Stimulated activated naive B cell treated with anti-CD40 and anti-IgM and Interleukin-4, amounts not matched to agents 10 μg/mL and 1 μg/mL and 100 μg/mL, for 72 hours (primary cell): ENCODE measurements at regions not wholly inside any gene's neighbourhood (a gene's known extent, or its start where the extent isn't known, plus 50 kb on each side); places are given as distances from the start of the nearest gene placed in this dataset.
"Not testable (repeated sequence)": the region's sequence is repeated elsewhere in the genome, so short reads cannot be mapped to it uniquely, and the experiment has no call there.

ENCODE experiments used
- ATAC-seq, 2 donors: fragments of 150-1000 bp; cut with Tn5 transposase; replicated peaks; 2 replicates each; pipeline ENCODE4 v1.10.0; 2021; ENCODE audit warnings: moderate library complexity in 1 of 2
- DNase-seq: peaks from one replicate; pipeline ENCODE4 v3.0.0; 2021
- H3K27ac Mint-ChIP-seq: one replicate; pipeline ENCODE4 v1.8.0; 2022; ENCODE audit warnings: mild to moderate bottlenecking, mixed read lengths
- H3K27me3 Mint-ChIP-seq, 2 donors: one replicate each; pipeline ENCODE4 v1.8.0; 2022; ENCODE audit warnings: mixed read lengths in 2 of 2
- H3K36me3 Mint-ChIP-seq, 2 donors: one replicate each; pipeline ENCODE4 v1.8.0; 2022; ENCODE audit warnings: mixed read lengths in 2 of 2, mild to moderate bottlenecking in 1 of 2
- H3K4me1 Mint-ChIP-seq, 2 donors: one replicate each; pipeline ENCODE4 v1.8.0; 2022; ENCODE audit warnings: mixed read lengths in 2 of 2, mild to moderate bottlenecking in 1 of 2
- H3K4me3 Mint-ChIP-seq, 2 donors: one replicate each; pipeline ENCODE4 v1.8.0; 2022; ENCODE audit warnings: mild to moderate bottlenecking in 2 of 2, mixed read lengths in 2 of 2, moderate library complexity in 1 of 2
- H3K9me3 Mint-ChIP-seq, 2 donors: one replicate each; pipeline ENCODE4 v1.8.0; 2022; ENCODE audit warnings: mixed read lengths in 2 of 2, mild to moderate bottlenecking in 1 of 2

DNA sequence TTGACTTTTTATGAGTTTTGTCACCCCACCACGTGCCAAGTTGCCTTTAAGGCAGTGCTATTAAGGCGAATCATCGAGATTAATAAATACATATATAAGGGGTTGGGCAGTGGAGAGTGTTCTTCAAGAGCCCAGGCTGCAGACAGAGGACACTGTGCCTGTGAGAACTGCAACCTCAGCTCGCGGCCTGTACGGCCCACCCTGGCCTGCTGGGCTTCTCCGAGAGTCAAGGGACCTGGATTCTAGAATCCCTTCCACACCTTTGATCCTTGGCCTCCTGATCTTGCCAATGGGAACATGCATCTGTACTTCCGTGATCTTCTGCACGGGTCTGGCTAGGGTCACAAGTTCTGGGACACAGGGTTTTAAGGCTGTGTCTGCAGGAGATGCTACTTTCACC is 54.5 kb downstream of the IRX5 start:
- Mint-ChIP-seq H3K27ac (no peak overlapping the region), H3K4me3 (no peak overlapping the region), H3K4me1 (no peaks in the 10 kb centered on the region), H3K9me3 (no peaks in the 10 kb centered on the region), H3K27me3 (no peaks in the 10 kb centered on the region), H3K36me3 (no peaks in the 10 kb centered on the region)
- no peak for DNase-seq
- ATAC-seq, result no peak

DNA sequence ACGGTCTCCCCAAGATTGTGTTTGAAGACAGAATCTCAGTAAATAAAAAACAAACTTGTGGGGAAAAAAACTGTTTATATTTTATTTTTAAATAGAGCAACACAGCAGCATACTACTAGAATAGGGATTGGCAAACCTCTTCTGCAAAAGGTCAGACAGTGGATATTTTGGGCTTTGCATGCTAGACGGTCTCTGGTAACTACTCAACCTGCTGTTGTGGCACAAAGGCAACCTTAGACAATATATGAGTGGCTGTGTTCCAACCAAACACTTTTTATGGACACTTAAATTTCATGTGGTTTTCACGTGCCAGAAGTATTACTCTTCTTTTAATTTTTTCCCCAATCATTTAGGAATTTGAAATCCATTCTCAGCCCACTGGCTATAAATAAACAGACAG is 55.0 kb downstream of the IRX5 start:
- no peak for ATAC-seq
- H3K9me3 Mint-ChIP-seq, result no peaks in the 10 kb centered on the region
- no peaks in the 10 kb centered on the region for H3K27me3 Mint-ChIP-seq
- H3K4me3 Mint-ChIP-seq, result no peak overlapping the region
- H3K4me1 Mint-ChIP-seq, result no peaks in the 10 kb centered on the region
- H3K36me3 Mint-ChIP-seq, result no peaks in the 10 kb centered on the region
- H3K27ac Mint-ChIP-seq, result no peak overlapping the region
- no peak for DNase-seq

DNA sequence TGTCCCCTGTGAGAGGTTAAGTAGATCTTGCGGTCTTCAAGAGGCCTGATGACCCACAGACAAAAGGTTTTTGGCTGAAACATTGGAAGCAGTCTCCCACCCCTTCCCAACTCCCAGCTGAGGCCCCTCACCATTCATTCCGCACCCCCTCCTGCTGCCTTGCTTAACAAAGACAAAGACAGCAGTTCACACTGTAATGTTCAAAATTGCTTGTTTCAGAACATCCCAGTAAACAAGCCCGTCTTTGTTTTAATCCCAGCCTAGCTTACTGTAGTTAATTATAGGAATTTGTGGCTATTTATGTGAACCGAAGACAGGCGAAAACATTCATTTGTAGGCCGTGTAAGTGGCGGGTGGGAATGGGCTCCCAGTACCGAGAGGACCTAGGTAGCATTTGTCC is 55.7 kb downstream of the IRX5 start:
- no peaks in the 10 kb centered on the region for H3K27me3 Mint-ChIP-seq
- H3K4me3 Mint-ChIP-seq, result no peak overlapping the region
- no peak overlapping the region for H3K27ac Mint-ChIP-seq
- no peaks in the 10 kb centered on the region for H3K9me3 Mint-ChIP-seq
- no peaks in the 10 kb centered on the region for H3K36me3 Mint-ChIP-seq
- no peak for DNase-seq
- H3K4me1 Mint-ChIP-seq, result no peaks in the 10 kb centered on the region
- ATAC-seq, result no peak

DNA sequence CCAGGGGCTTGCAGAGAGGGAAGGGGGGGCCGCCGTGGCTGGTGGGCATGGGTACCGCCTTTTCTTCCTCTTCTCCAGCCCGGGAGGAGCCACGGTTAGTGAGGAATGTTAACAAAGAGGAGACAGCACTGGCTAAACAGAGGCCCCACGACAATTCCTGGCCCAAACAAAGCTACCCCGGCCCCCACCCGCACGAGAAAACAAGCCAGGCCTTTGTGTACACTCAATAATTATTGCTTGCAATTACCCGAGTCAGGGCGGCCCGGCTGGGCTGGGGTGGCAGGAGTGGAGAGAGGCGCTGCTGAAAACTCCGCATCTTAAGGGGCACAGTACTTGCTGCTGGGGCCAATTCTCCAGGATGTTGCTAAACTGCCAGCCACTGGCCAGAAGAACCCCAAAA is 56.4 kb downstream of the IRX5 start:
- ATAC-seq, result no peak
- Mint-ChIP-seq H3K4me3 (no peak overlapping the region), H3K4me1 (no peaks in the 10 kb centered on the region), H3K27me3 (no peaks in the 10 kb centered on the region), H3K9me3 (no peaks in the 10 kb centered on the region), H3K36me3 (no peaks in the 10 kb centered on the region), H3K27ac (no peak overlapping the region)
- no peak for DNase-seq

- Mint-ChIP-seq H3K27me3 (peaks cover 8 to 9% of the 10 kb centered on the region in 2 donors), H3K9me3 (no peaks in the 10 kb centered on the region), H3K4me1 (no peaks in the 10 kb centered on the region), H3K36me3 (no peaks in the 10 kb centered on the region), H3K27ac (no peak overlapping the region), H3K4me3 (no peak overlapping the region)
- DNase-seq (no peak), ATAC-seq (no peak)
Observed at GRCh38 chr16:54991525-54991924, 60.9 kb downstream of the IRX5 start.

GRCh38 chr16:54991946-54992345 is 61.3 kb downstream of the IRX5 start:
- not testable (repeated sequence) for H3K4me1 Mint-ChIP-seq, H3K36me3 Mint-ChIP-seq, ATAC-seq, H3K27ac Mint-ChIP-seq, H3K4me3 Mint-ChIP-seq, DNase-seq, H3K9me3 Mint-ChIP-seq
- H3K27me3 Mint-ChIP-seq, result peaks cover 8 to 10% of the 10 kb centered on the region in 2 donors

GRCh38 chr16:54993106-54993895 is 62.6 kb downstream of the IRX5 start:
- Mint-ChIP-seq H3K27ac (no peak overlapping the region), H3K9me3 (no peaks in the 10 kb centered on the region), H3K4me3 (no peak overlapping the region), H3K4me1 (no peaks in the 10 kb centered on the region), H3K36me3 (no peaks in the 10 kb centered on the region), H3K27me3 (peaks cover 12 to 21% of the 10 kb centered on the region in 2 donors)
- no peak for DNase-seq
- no peak for ATAC-seq

DNA sequence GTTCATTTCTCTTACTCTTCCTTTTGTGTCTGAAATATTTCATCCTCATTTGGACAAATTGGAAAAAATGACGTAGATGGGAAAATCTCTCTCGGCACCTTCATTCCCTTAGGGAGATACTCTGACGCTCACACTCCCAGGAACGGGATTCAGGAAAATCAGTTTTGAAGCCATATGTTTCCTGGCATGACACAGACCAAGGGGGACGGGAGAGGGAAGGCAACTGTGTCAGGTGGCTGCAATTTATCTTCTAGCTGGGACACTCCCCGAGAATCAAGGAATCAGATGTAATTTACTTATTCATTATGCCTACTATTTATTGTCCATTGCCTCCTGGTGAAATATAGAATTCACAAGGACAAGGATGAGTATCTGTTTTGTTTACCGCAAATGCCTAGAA is 65.5 kb downstream of the IRX5 start:
- Mint-ChIP-seq H3K4me3 (no peak overlapping the region), H3K9me3 (no peaks in the 10 kb centered on the region), H3K27me3 (peaks cover 12 to 21% of the 10 kb centered on the region in 2 donors), H3K27ac (no peak overlapping the region), H3K36me3 (no peaks in the 10 kb centered on the region), H3K4me1 (no peaks in the 10 kb centered on the region)
- DNase-seq, result no peak
- no peak for ATAC-seq

- H3K36me3 Mint-ChIP-seq, result no peaks in the 10 kb centered on the region
- no peaks in the 10 kb centered on the region for H3K4me1 Mint-ChIP-seq
- H3K27ac Mint-ChIP-seq, result no peak overlapping the region
- DNase-seq (no peak), ATAC-seq (no peak)
- H3K9me3 Mint-ChIP-seq, result no peaks in the 10 kb centered on the region
- peaks cover 12 to 28% of the 10 kb centered on the region in 2 donors for H3K27me3 Mint-ChIP-seq
- H3K4me3 Mint-ChIP-seq, result no peak overlapping the region
Observed at GRCh38 chr16:54998834-54999233, 68.2 kb downstream of the IRX5 start.

GRCh38 chr16:54999481-54999880 is 68.8 kb downstream of the IRX5 start:
- no peak for DNase-seq
- H3K27ac Mint-ChIP-seq, result no peak overlapping the region
- peaks cover 12 to 25% of the 10 kb centered on the region in 2 donors for H3K27me3 Mint-ChIP-seq
- H3K4me3 Mint-ChIP-seq, result no peak overlapping the region
- no peak for ATAC-seq
- H3K9me3 Mint-ChIP-seq, result no peaks in the 10 kb centered on the region
- H3K36me3 Mint-ChIP-seq, result no peaks in the 10 kb centered on the region
- H3K4me1 Mint-ChIP-seq, result no peaks in the 10 kb centered on the region

- Mint-ChIP-seq H3K27me3 (peaks cover 12 to 19% of the 10 kb centered on the region in 2 donors), H3K4me1 (no peaks in the 10 kb centered on the region), H3K27ac (no peak overlapping the region), H3K9me3 (no peaks in the 10 kb centered on the region), H3K36me3 (no peaks in the 10 kb centered on the region), H3K4me3 (no peak overlapping the region)
- ATAC-seq (no peak), DNase-seq (no peak)
Observed at GRCh38 chr16:55000595-55000994, 69.9 kb downstream of the IRX5 start.

DNA sequence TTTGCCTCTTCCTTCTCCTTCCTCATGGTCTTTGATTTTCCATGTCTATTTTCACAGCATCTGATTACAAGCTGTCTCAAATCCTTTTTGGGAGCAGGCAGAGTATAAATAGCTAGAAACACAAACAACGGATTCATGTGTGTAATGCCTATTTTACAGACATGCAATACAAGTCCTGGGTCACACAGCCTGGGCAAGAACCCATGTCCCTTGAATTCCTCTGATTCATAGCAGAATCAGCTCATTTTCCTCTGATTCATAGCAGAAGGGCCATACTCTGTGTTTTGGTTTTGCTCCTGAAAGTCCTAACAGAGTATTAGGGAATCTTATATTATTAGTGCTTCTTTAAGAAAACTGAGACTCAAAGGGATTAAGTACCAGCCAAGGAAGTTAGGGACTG is 71.3 kb downstream of the IRX5 start:
- Mint-ChIP-seq H3K27ac (no peak overlapping the region), H3K27me3 (peaks cover 4 to 18% of the 10 kb centered on the region in 2 donors), H3K4me3 (no peak overlapping the region), H3K36me3 (no peaks in the 10 kb centered on the region), H3K9me3 (no peaks in the 10 kb centered on the region), H3K4me1 (no peaks in the 10 kb centered on the region)
- DNase-seq (no peak), ATAC-seq (no peak)

- DNase-seq (no peak), ATAC-seq (no peak)
- Mint-ChIP-seq H3K27me3 (peaks cover 4 to 13% of the 10 kb centered on the region in 2 donors), H3K9me3 (no peaks in the 10 kb centered on the region), H3K4me1 (no peaks in the 10 kb centered on the region), H3K36me3 (no peaks in the 10 kb centered on the region), H3K27ac (no peak overlapping the region), H3K4me3 (no peak overlapping the region)
Observed at GRCh38 chr16:55002419-55002818, 71.8 kb downstream of the IRX5 start.

GRCh38 chr16:55003306-55003705 is 72.6 kb downstream of the IRX5 start:
- Mint-ChIP-seq H3K27me3 (peaks cover 0 to 7% of the 10 kb centered on the region in 2 donors), H3K36me3 (no peaks in the 10 kb centered on the region), H3K4me1 (no peaks in the 10 kb centered on the region), H3K27ac (no peak overlapping the region), H3K4me3 (no peak overlapping the region), H3K9me3 (no peaks in the 10 kb centered on the region)
- no peak for ATAC-seq
- DNase-seq, result no peak

DNA sequence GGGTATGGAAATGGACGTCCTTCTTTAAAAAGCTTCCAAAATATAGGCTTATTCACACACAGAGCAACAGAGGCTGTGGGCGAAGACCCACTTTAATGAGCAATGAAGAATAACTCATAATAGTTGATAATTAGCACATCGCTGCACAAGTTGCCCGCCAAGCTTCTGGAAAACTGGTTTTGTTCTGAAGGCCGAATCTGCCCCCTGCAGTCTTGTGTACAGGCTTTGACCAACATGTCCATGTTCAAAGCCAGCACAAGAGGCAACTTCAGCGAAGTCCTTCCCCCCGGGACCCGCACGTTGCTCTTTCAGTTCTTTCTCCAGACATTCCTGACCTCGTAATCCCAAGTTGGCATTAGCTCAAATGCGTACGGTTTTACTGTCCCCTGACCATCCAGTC is 73.3 kb downstream of the IRX5 start:
- H3K4me1 Mint-ChIP-seq, result no peaks in the 10 kb centered on the region
- H3K27ac Mint-ChIP-seq, result no peak overlapping the region
- H3K9me3 Mint-ChIP-seq, result no peaks in the 10 kb centered on the region
- DNase-seq, result no peak
- H3K27me3 Mint-ChIP-seq, result peaks cover 0 to 7% of the 10 kb centered on the region in 2 donors
- H3K4me3 Mint-ChIP-seq, result no peak overlapping the region
- no peaks in the 10 kb centered on the region for H3K36me3 Mint-ChIP-seq
- ATAC-seq, result no peak

GRCh38 chr16:55007504-55007903 is 76.8 kb downstream of the IRX5 start:
- no peak overlapping the region for H3K4me3 Mint-ChIP-seq
- no peaks in the 10 kb centered on the region for H3K4me1 Mint-ChIP-seq
- no peaks in the 10 kb centered on the region for H3K36me3 Mint-ChIP-seq
- no peak for ATAC-seq
- H3K27me3 Mint-ChIP-seq, result no peaks in the 10 kb centered on the region
- DNase-seq, result no peak
- H3K27ac Mint-ChIP-seq, result no peak overlapping the region
- no peaks in the 10 kb centered on the region for H3K9me3 Mint-ChIP-seq
